ENCODE measurements at regions not wholly inside any gene's neighbourhood (a gene's known extent, or its start where the extent isn't known, plus 50 kb on each side); places are given as distances from the start of the nearest gene placed in this dataset.
"Not testable (repeated sequence)": the region's sequence is repeated elsewhere in the genome, so short reads cannot be mapped to it uniquely, and the experiment has no call there.

DNA sequence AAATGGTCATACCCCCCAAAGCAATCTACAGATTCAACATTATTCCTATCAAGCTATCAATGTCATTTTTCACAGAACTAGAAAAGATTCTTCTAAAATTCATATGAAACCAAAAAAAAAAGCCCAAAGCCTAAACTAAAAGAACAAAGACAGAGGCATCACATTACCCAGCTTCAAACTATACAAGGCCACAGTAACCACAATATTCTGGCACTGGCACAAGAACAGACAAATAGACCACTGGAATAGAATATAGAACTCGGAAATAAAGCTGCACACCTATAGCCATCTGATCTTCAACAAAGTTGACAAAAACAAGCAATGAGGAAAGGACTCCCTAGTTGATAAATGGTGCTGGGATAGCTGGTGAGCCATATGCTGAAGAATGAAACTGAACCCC lies 89.2 kb upstream of the PCED1B start:
- DNase-seq, result no peak

DNA sequence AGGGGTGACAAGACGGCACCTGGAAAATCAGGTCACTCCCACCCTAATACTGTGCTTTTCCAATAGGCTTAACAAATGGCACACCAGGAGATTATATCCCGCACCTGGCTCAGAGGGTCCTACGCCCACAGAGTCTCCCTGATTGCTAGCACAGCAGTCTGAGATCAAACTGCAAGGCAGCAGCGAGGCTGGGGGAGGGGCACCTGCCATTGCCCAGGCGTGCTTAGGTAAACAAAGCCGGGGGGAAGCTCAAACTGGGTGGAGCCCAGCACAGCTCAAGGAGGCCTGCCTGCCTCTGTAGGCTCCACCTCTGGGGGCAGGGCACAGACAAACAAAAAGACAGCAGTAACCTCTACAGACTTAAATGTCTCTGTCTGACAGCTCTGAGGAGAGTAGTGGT lies 87.4 kb upstream of the PCED1B start:
- DNase-seq, result not testable (repeated sequence)

DNA sequence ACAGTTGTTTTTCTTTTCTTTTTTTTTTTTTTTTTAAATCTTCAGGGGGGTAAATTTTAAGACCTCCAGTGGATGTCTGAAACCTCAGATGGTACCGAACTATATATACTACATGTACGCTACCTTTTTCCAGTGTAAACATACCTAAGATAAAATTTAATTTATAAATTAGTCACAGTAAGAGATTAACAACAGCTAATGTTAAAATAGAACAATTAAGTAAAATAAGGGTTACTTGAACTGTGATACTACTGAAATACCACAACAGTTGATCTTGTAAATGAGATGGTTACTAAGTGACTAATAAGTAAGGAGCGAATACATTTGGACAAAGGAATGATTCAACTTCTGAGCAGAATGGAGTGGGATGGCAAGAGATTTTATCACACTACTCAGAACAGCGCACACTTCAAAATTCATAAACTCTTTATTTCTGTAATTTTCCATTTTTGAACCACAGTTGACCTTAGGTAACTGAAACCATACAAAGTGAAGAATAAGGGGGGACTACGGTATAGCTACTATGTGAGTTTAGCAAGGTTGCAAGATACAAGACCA lies 80.5 kb upstream of the PCED1B start:
- DNase-seq, result no peak

DNA sequence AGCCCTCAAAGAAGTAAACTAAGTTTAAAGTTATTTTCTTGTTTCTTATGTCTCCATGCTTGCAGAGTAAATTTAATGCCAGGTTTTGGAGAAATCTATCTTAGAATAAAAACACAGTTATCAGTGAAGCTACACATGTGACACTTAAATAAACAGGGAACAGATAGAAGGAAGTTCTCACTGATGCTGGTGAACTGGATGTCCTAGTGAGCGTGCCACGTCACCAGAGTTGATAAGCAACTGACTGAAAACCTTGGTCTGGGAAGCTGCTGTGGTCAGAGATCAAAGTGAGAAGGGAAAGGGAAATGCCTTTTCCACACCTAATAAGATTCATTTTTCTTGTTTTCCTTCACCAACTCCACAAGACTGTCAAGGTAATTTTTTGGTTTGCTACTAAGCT lies 74.8 kb upstream of the PCED1B start:
- DNase-seq, result no peak

DNA sequence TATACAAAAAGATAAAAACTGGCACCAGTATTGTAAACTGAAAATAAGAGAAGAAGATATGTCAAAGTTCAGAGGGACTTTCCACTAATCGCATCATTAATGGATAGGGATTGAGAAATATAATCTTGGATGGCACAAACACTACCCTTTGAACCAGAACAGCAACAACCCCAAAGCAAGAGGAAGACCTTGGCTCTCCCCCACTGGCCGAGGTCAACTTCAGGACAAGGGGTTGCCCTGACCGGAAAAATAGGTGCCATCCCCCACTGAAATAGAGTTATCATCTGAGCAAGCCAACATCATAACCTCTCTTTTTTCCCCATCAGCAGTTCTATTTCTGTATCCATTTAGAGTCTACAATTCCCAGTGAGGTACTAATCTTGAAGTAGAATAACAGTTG lies 72.4 kb upstream of the PCED1B start:
- DNase-seq, result no peak

DNA sequence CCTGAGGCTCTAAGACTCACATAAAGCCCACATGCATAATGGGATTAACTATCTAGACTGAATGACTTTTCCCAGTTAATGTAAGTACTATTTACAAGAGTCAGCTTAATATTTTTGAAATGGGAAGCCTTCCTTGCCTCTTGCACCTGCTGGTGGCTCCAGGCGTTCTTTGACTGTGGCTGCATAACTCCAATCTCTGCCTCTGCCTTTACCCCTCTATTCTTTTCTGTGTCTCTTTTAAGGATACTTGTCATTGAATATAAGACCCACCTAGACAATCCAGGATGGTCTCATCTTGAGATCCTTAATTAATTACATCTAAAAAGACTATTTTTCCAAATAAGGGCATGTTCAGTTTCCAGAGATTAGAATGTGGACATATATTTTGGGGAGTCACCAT lies 66.9 kb upstream of the PCED1B start:
- no peak for DNase-seq

DNA sequence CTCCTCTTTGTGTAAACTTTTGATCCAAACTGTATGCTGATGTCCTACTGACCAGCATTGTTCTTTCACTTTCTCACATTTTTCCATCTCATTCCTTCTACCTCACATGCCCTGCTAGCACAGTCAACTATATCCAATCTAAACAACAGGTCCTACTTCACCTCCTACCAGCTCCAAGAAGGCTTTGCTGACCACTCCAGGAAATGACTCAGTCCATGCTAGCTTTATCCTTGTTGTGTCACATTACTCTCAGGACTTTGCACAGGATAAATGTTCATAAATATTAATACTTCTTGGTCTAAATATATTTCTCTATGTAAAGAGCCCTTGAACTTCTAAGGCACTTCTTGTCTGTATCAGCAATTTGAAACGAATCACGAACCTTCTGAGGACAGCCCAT lies 64.9 kb upstream of the PCED1B start:
- no peak for DNase-seq

DNA sequence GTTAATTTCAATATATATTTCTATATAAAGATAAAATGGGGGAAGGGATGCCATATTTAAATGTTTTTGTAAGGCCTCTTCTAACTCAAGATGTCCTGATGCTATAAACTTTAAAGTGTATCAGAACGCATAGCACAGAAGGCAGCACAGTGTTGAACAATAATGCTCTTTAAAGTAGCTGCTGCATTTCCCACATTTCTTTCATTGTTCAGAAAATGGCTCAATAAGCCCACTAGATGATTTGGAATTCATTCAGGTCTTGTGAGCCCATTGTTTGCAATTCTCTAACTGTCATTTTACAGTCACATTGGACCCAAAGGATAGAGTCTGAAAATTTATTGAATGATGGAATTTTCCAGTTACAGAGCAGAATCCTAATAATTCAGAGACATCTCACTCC lies 64.0 kb upstream of the PCED1B start:
- no peak for DNase-seq

DNA sequence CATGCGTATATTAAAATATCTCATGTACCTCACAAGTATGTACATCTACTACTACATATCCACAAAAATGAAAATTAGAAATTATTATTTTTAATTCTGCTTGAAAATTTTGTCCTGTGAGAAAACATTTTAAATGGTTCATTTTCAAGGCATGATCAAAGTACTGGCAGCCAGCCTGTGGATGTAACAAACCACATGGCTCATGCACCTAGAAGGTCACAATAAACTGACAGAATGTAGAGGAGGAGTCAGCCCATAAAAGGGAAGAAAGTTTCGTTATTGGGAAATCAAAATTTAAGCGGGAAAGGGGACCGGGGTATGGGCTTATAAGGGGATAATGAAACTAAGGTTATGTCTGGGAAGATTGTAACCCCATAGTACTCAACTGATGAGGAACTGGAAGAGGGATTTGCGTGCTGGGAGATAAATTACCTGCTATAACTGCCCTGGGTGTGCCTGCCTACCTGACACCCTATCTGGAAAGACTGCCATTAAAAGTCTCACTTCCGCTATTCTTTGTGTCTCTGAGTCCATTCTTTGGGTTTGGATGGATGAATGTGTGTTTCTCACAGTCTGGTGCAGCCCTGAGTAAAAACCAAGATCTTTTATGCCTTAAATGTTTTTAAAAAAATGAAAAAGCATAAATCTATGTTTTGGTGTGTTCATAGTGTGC lies 62.2 kb upstream of the PCED1B start:
- no peak for DNase-seq

DNA sequence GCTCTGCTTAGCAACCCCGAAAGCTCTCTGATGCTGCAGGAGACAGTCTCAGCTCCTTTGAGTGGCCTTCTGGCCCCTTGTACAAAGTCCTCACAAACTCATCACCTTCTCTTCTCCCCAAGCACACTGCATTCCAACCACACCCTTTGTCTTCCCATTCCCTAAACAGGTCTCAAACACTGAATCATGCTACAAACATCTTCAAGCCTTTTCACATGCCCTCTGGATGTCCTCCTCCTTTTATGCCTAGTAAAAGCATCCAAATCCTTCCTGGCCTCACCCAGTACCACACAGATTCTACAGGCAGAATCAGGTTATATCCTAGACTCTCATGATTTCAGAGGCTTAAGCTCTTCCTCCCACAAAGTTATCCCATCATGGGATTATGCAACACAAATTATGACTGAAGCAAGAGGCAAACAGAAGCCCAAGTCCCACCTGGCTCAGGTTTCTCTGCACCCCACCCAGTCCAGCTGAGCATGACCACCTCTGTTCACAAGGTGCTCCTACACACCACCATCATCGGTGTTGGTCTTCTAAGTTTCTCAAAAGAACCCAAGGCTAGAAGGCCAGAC lies 61.4 kb upstream of the PCED1B start:
- DNase-seq, result no peak

DNA sequence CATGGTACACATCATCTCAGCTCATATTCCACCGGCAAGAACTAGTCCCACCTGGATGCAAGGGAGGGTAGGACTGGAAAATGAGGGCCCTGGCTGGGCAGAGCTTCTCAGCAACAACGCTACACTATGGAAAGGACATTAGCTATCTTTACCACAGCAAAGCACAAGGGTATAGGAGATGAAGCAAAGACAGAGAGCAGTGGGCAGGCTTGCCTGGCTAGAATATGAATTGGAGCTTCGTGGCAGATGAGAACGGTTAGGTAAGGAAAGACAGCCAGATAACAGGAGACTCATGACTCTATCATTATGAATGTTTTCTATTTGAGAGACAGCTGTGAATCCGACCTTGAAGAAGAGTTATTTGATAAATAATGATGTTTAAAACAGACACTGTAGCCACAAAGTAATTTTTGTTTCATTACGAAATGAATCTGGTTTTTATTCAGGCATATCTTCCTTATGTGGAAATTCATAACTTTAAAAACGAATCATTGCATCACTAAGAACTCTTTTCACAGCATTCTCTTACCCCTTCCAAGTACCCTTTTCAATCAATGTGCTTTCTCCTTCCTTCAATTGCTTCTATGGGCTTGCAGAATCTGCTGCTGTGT lies 59.1 kb upstream of the PCED1B start:
- DNase-seq, result no peak

DNA sequence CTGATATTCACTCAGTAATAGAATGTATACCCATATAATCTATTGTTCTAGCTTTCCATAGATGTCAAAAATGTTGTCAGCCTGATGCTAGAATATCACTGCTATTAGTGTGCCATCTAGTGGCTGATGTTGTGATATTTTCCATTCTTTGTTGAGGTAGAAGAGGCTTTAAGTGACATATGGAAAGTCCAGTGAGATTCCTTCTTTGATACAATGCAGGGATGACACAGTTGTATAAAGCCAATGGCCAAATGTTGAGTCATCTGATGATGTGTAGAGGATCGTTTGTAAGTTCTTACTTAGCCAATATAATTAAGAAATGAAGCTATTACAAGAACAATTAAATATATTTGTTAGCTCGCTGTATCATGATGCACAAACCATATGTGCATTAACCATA lies 58.1 kb upstream of the PCED1B start:
- DNase-seq, result peak; percentile 55 to 66

DNA sequence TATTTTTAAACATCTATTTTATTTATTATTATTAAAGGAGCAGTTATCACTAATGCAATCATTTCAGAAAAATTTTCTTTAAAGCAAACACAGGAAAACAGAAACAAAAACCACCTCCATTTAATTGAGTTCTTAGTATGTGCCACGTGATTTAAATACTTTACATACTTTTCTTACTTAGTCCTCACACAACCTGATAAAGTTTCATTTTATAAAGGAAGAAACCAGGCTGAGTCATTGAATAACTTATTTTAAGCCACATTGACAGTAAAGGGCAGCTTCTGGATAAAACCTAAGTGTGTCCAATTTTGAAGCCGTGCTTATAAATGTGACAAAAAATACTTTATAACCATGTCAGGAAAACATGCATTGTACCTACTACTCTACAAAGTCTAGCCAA lies 57.1 kb upstream of the PCED1B start:
- DNase-seq, result no peak

DNA sequence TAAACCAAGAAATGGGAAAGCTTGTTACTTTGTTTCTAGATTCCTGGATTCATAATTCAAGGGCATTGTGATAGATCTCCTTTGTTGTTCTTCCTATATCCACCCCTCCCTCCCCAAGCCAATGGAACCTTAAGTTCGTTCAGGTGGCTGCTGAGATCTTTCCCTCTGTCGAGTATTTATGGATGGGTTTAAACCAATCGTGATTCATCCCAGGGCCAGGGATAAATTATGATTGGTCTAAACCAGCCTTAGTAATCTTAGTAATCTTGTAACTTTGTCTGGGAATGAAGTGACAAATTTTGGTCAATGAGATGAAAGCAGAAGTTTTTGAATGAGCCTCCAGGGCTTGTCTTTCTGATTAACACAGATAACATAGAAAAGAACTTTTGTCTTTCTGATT lies 56.1 kb upstream of the PCED1B start:
- no peak for DNase-seq

DNA sequence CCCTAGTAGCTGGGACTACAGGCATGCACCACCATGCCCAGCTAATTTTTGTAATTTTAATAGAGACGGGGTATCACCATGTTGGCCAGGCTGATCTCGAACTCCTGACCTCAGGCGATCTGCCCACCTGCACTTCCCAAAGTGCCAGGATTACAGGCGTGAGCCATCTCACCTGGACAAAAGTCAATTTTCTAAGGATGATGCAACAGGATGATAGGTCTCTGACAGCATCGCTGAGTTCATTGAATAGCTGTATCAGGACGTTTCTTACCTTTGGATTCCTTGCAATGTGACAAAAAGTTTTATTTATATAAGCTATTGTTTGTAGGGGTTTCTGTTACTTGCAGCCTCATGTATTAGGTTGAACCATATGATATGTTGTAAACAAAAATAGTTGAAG lies 55.5 kb upstream of the PCED1B start:
- DNase-seq, result no peak

DNA sequence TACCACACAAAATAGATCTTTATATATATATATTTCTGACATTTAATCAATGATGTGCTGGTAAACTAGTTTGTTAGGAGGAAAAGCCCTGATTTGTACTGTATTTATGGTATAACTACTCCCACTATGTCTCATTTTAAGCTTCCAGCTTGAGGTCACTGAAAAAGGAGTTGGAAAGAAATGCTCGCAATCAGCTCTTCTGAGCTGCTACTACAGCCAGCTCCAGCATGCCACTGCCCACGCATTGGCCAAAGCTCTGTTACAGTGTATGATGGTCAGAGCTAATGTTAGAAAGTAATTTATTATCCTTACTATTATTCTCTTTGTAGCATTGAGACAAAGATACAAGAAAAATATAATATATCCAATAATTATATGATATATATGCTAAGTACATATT lies 55.0 kb upstream of the PCED1B start:
- no peak for DNase-seq

DNA sequence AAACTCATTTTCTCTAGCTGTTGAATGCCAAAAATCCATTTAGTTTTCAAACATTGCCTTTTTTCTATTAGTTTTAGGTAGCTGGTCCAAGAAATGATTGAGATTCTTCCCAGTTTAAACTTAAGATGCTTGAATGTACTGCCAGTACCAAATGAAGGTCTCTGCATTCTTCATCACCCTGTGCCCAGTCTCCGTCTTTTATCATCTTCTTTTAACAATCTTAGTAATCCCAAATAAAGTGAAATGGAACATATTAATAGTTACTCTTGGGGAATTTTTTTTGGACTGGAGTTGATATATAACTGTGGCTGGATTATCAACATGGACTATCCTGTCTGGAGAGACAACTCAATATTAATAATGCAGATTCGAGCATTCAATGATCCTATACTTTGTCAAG lies 54.1 kb upstream of the PCED1B start:
- DNase-seq, result no peak

DNA sequence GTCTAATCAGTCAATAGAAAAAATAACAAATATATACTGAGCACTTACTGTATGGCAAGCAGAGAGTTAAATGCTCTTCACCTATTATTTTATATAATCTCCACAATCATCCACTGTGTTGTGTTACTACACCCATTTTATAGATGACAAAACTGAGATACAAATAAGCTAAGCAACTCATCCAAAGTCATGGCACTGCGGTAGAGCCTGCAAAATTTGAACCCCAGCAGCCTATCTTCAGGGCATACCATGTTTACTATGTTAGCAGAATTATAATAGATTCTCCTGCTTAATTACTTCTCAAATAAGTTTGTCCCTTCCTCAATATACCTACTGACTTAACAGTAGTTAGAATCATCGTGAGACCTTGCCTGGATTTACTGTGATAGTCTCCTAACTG lies 53.6 kb upstream of the PCED1B start:
- DNase-seq, result no peak

DNA sequence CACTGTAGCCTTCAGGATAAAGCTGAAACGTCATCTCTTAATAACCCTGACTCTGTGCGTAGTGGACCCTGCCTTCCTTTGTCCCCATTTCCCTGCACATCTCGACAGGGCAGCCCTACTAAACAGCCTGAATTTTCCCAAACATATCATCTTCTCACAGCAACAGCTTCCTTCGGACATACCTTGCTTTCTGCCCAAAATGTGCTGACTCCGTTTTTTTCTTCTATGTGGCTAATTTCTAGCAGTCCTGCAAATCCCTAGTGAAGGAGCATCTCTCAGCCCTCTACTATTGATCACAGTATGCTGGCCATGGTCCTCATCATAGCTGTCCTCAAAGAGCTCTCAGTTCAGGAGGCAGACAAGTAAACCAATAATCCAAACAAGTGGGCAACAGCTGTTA lies 53.1 kb upstream of the PCED1B start:
- DNase-seq, result no peak
